WTC11 (cell line): ENCODE measurements at regions not wholly inside any gene's neighbourhood (a gene's known extent, or its start where the extent isn't known, plus 50 kb on each side); places are given as distances from the start of the nearest gene placed in this dataset.

ENCODE experiments used
- ATAC-seq: fragments of 200-7000 bp; cut with Tn5 transposase; 2 replicates; pipeline ENCODE4 v1.10.0; 2021; ENCODE audit warnings: mild to moderate bottlenecking, moderate library complexity
- CTCF ChIA-PET: fragments of 300-600 bp; sonication (Branson Sonifier 250); formaldehyde crosslinking; loops from one replicate; lab custom pipeline; 2021; ENCODE audit warnings: antibody characterized with exemption; lab: Charles Lee
- POLR2A ChIA-PET: fragments of 350-600 bp; sonication (Branson Sonifier 250); formaldehyde crosslinking; loops from one replicate; lab custom pipeline; 2021; ENCODE audit warnings: antibody characterized with exemption; lab: Charles Lee
- DNase-seq: peaks from one replicate; pipeline ENCODE4 v3.0.0; 2021; ENCODE audit warnings: low spot score
- H3K27ac Mint-ChIP-seq: 2 replicates; pipeline ENCODE4 v1.8.0; 2021; ENCODE audit warnings: mixed read lengths
- H3K27me3 Mint-ChIP-seq: 2 replicates; pipeline ENCODE4 v1.8.0; 2021; ENCODE audit warnings: low read depth, mild to moderate bottlenecking, moderate library complexity, mixed read lengths
- H3K36me3 Mint-ChIP-seq: 2 replicates; pipeline ENCODE4 v1.8.0; 2021; ENCODE audit warnings: mixed read lengths
- H3K4me1 Mint-ChIP-seq: 2 replicates; pipeline ENCODE4 v1.8.0; 2022; ENCODE audit warnings: mixed read lengths
- H3K4me3 Mint-ChIP-seq: 2 replicates; pipeline ENCODE4 v1.8.0; 2021; ENCODE audit warnings: mild to moderate bottlenecking, moderate library complexity, mixed read lengths
- H3K9me3 Mint-ChIP-seq: 2 replicates; pipeline ENCODE4 v1.8.0; 2021; ENCODE audit warnings: mixed read lengths
- ATF1 ChIP-seq: sonication (generic); formaldehyde crosslinking; IDR thresholded peaks from 2 replicates; pipeline ENCODE4 v1.8.1; 2023; ENCODE audit warnings: mild to moderate bottlenecking, moderate library complexity, missing genetic modification reagents
- CDX4 ChIP-seq: fragments of 250-450 bp; sonication (Bioruptor Pico); IDR thresholded peaks from 2 replicates; pipeline ENCODE4 v1.9.0; 2021; ENCODE audit warnings: moderate library complexity, mild to moderate bottlenecking, inconsistent platforms, borderline replicate concordance
- E2F5 ChIP-seq: sonication (generic); formaldehyde crosslinking; IDR thresholded peaks from 2 replicates; pipeline ENCODE4 v1.8.1; 2022; ENCODE audit warnings: mild to moderate bottlenecking, moderate library complexity, missing genetic modification reagents
- ESRRA ChIP-seq: sonication (generic); formaldehyde crosslinking; IDR thresholded peaks from 2 replicates; pipeline ENCODE4 v1.8.1; 2022; ENCODE audit warnings: mild to moderate bottlenecking, missing genetic modification reagents, borderline replicate concordance
- ETV6 ChIP-seq: sonication (generic); formaldehyde crosslinking; IDR thresholded peaks from 2 replicates; pipeline ENCODE4 v1.8.1; 2022; ENCODE audit warnings: mild to moderate bottlenecking, missing genetic modification reagents
- FOXP1 ChIP-seq: sonication (generic); formaldehyde crosslinking; IDR thresholded peaks from 2 replicates; pipeline ENCODE4 v1.8.0; 2022; ENCODE audit warnings: missing genetic modification reagents, mild to moderate bottlenecking, moderate library complexity, borderline replicate concordance
- GABPB1 ChIP-seq: sonication (generic); formaldehyde crosslinking; IDR thresholded peaks from 2 replicates; pipeline ENCODE4 v1.8.1; 2023; ENCODE audit warnings: mild to moderate bottlenecking, missing genetic modification reagents
- JAZF1 ChIP-seq: fragments of 250-450 bp; sonication (Bioruptor Pico); IDR thresholded peaks from 2 replicates; pipeline ENCODE4 v1.9.0; 2021; ENCODE audit warnings: moderate library complexity, mild to moderate bottlenecking, inconsistent platforms
- MAX ChIP-seq: sonication (generic); formaldehyde crosslinking; IDR thresholded peaks from 2 replicates; pipeline ENCODE4 v1.8.0; 2022; ENCODE audit warnings: mild to moderate bottlenecking, missing genetic modification reagents
- MLX ChIP-seq: sonication (generic); formaldehyde crosslinking; IDR thresholded peaks from 2 replicates; pipeline ENCODE4 v1.8.1; 2023; ENCODE audit warnings: mild to moderate bottlenecking, missing genetic modification reagents, moderate library complexity
- MXD4 ChIP-seq: fragments of 250-450 bp; sonication (Bioruptor Pico); IDR thresholded peaks from 2 replicates; pipeline ENCODE4 v1.8.0; 2021; ENCODE audit warnings: mild to moderate bottlenecking, moderate library complexity, borderline replicate concordance
- NFATC4 ChIP-seq: fragments of 250-450 bp; sonication (Bioruptor Pico); IDR thresholded peaks from 2 replicates; pipeline ENCODE4 v1.9.0; 2021; ENCODE audit warnings: mild to moderate bottlenecking
- OVOL2 ChIP-seq: fragments of 250-450 bp; sonication (Bioruptor Pico); IDR thresholded peaks from 2 replicates; pipeline ENCODE4 v1.9.0; 2021; ENCODE audit warnings: mild to moderate bottlenecking, borderline replicate concordance
- PRRX2 ChIP-seq: fragments of 250-450 bp; sonication (Bioruptor Pico); IDR thresholded peaks from 2 replicates; pipeline ENCODE4 v1.8.0; 2021; ENCODE audit warnings: mild to moderate bottlenecking
- RELA ChIP-seq: sonication (generic); formaldehyde crosslinking; IDR thresholded peaks from 2 replicates; pipeline ENCODE4 v1.8.1; 2022; ENCODE audit warnings: missing genetic modification reagents, mild to moderate bottlenecking, borderline replicate concordance
- SMAD4 ChIP-seq: sonication (generic); formaldehyde crosslinking; IDR thresholded peaks from 2 replicates; pipeline ENCODE4 v1.8.0; 2022; ENCODE audit warnings: mild to moderate bottlenecking, missing genetic modification reagents
- SP1 ChIP-seq: sonication (generic); formaldehyde crosslinking; conservative IDR thresholded peaks from 2 replicates; pipeline ENCODE4 v1.8.1; 2022; ENCODE audit warnings: missing genetic modification reagents
- TEAD1 ChIP-seq: sonication (generic); formaldehyde crosslinking; IDR thresholded peaks from 2 replicates; pipeline ENCODE4 v1.8.0; 2022; ENCODE audit warnings: mild to moderate bottlenecking, missing genetic modification reagents
- TP53 ChIP-seq: sonication (generic); formaldehyde crosslinking; IDR thresholded peaks from 2 replicates; pipeline ENCODE4 v1.8.1; 2023; ENCODE audit warnings: mild to moderate bottlenecking, missing genetic modification reagents
- USF1 ChIP-seq: sonication (generic); formaldehyde crosslinking; IDR thresholded peaks from 2 replicates; pipeline ENCODE4 v1.8.0; 2022; ENCODE audit warnings: mild to moderate bottlenecking, missing genetic modification reagents
- ZBTB43 ChIP-seq: sonication (generic); formaldehyde crosslinking; IDR thresholded peaks from 2 replicates; pipeline ENCODE4 v1.8.1; 2023; ENCODE audit warnings: mild to moderate bottlenecking, missing genetic modification reagents
- ZNF281 ChIP-seq: sonication (generic); formaldehyde crosslinking; IDR thresholded peaks from 2 replicates; pipeline ENCODE4 v1.8.0; 2023; ENCODE audit warnings: mild to moderate bottlenecking, missing genetic modification reagents
- ZNF416 ChIP-seq: fragments of 250-450 bp; sonication (Bioruptor Pico); IDR thresholded peaks from 2 replicates; pipeline ENCODE4 v1.9.0; 2021; ENCODE audit warnings: mild to moderate bottlenecking, inconsistent platforms

- ATAC-seq (no peak), DNase-seq (no peak)
- ChIA-PET CTCF (no interaction called here), POLR2A (no interaction called here)
- Mint-ChIP-seq H3K36me3 (no peaks in the 10 kb centered on the region), H3K27me3 (no peaks in the 10 kb centered on the region), H3K27ac (no peak overlapping the region), H3K4me1 (peaks cover under 1% of the 10 kb centered on the region), H3K4me3 (no peak overlapping the region), H3K9me3 (0 out of 2 replicates have a peak, but pooled peaks cover 15% of the 10 kb centered on the region)
- TF ChIP-seq MAX (CRISPR knock-in tag) (no peak), NFATC4 (CRISPR knock-in tag) (no peak), TEAD1 (CRISPR knock-in tag) (no peak), RELA (CRISPR knock-in tag) (no peak), ETV6 (CRISPR knock-in tag) (no peak)
Measured at GRCh38 chr2:11048335-11049008, 106.8 kb upstream of the SLC66A3 start.

- Mint-ChIP-seq H3K27me3 (no peaks in the 10 kb centered on the region), H3K36me3 (no peaks in the 10 kb centered on the region), H3K4me3 (no peak overlapping the region), H3K27ac (no peak overlapping the region), H3K9me3 (0 out of 2 replicates have a peak, but pooled peaks cover 4% of the 10 kb centered on the region), H3K4me1 (no peaks in the 10 kb centered on the region)
- no peak for ATAC-seq
- CTCF ChIA-PET = no interaction called here
- no peak for TF ChIP-seq E2F5
- no peak for TF ChIP-seq OVOL2 (CRISPR knock-in tag)
- TF ChIP-seq TP53 = no peak
- no peak for TF ChIP-seq GABPB1
- TF ChIP-seq PRRX2 (CRISPR knock-in tag) = no peak
- no peak for TF ChIP-seq SMAD4
- TF ChIP-seq MXD4 (CRISPR knock-in tag) = no peak
- TF ChIP-seq CDX4 (CRISPR knock-in tag) = no peak
- no peak for TF ChIP-seq ATF1
- no peak for TF ChIP-seq JAZF1
- no peak for TF ChIP-seq ZNF281 (CRISPR knock-in tag)
- TF ChIP-seq FOXP1 = no peak
- no peak for TF ChIP-seq NFATC4 (CRISPR knock-in tag)
- TF ChIP-seq, all 79 proteins: peak for 0
- POLR2A ChIA-PET = interaction anchor here (0.6 kb wide), 1 partner anchor 73 kb away, joined by 4 read pairs; no protein-coding TSS in a partner anchor
- DNase-seq = no peak
Measured at GRCh38 chr2:11050565-11050964, 104.7 kb upstream of the SLC66A3 start.

- Mint-ChIP-seq H3K4me3 (no peak overlapping the region), H3K27ac (no peak overlapping the region), H3K9me3 (no peaks in the 10 kb centered on the region), H3K36me3 (no peaks in the 10 kb centered on the region), H3K4me1 (no peaks in the 10 kb centered on the region), H3K27me3 (no peaks in the 10 kb centered on the region)
- ATAC-seq (no peak), DNase-seq (no peak)
- ChIA-PET POLR2A (no interaction called here), CTCF (no interaction called here)
- TF ChIP-seq SP1 (CRISPR knock-in tag) (no peak), ZBTB43 (CRISPR knock-in tag) (no peak), ZNF416 (no peak), MLX (CRISPR knock-in tag) (no peak), OVOL2 (CRISPR knock-in tag) (no peak), USF1 (CRISPR knock-in tag) (no peak), ESRRA (CRISPR knock-in tag) (no peak)
Measured at GRCh38 chr2:11051280-11051679, 104.0 kb upstream of the SLC66A3 start.
